ENCODE measurements at regions not wholly inside any gene's neighbourhood (a gene's known extent, or its start where the extent isn't known, plus 50 kb on each side); places are given as distances from the start of the nearest gene placed in this dataset.
A peak's percentile ranks its signal among the peaks of the same experiment; 100 is the strongest.
"Not testable (repeated sequence)": the region's sequence is repeated elsewhere in the genome, so short reads cannot be mapped to it uniquely, and the experiment has no call there.

GRCh38 chr9:138209071-138209644 lies 331.6 kb downstream of the CACNA1B start:
- WGBS (ENCODE audit: extremely low coverage, insufficient coverage, insufficient read length), result no CpG with 5 or more reads among the region's 8 CpGs
- not testable (repeated sequence) for H3K79me2 ChIP-seq (ENCODE audit: control insufficient read depth, insufficient read depth, low read length, poor library complexity); H3K4me2 ChIP-seq (ENCODE audit: low read length); H4K8ac ChIP-seq (ENCODE audit: low read depth, low read length); H2BK120ac ChIP-seq (ENCODE audit: insufficient read depth, low read length, poor library complexity); H3K14ac ChIP-seq (ENCODE audit: low read length); H2BK5ac ChIP-seq (ENCODE audit: low read depth, low read length, poor library complexity); H4K12ac ChIP-seq (ENCODE audit: low read depth, low read length); H3K9ac ChIP-seq (ENCODE audit: low read length); H2AK5ac ChIP-seq (ENCODE audit: low read length); H3K79me1 ChIP-seq (ENCODE audit: low read length); H3K4me3 ChIP-seq (ENCODE audit: low read depth, low read length); H2BK12ac ChIP-seq (ENCODE audit: low read length); H3K27ac ChIP-seq (ENCODE audit: low read depth, low read length); H2AFZ ChIP-seq (ENCODE audit: insufficient read depth, low read length, poor library complexity); H3K27me3 ChIP-seq (ENCODE audit: insufficient read depth, low read length); H3K4me1 ChIP-seq (ENCODE audit: control insufficient read depth in 1 of 2, insufficient read depth in 2 of 2, low read length in 2 of 2); H4K91ac ChIP-seq (ENCODE audit: low read depth, low read length); H3K18ac ChIP-seq (ENCODE audit: low read length); H3K9me3 ChIP-seq (ENCODE audit: insufficient read depth, low read depth, low read length); H3K36me3 ChIP-seq (ENCODE audit: control insufficient read depth in 1 of 2, insufficient read depth in 2 of 2, low read length in 2 of 2); H3K4ac ChIP-seq (ENCODE audit: low read depth, low read length); H3K23ac ChIP-seq (ENCODE audit: low read length)
- peak in 1 of 2 donors; percentile 0 for DNase-seq

DNA sequence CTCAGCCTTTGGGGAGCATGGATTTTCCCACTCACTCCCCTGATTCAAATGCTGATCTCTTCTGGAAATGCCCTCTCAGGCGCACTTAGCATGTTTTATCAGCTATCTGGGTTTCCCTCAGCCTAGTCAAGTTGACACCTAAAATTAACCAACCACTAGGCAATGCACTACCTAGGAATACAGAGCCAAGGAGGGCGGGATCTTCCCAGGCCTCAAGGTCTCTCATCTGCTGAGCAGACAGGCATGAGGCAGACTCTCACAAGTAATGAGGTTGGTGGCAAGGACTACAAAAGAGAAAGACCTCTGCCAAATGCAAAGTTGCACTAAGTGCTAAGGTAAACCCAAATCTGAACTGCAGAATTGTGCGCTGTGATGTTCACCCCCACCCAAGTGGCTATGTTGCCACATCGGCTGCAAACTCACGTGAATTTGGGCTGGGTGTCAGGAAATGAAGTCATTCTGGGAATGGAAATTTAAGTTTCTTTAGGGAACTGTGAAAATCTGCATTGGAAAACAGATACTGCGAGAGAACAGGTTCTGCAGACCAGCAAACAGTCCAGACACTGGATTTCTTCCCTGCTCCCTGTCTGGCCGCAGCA lies 332.9 kb downstream of the CACNA1B start:
- not testable (repeated sequence) for H3K18ac ChIP-seq (ENCODE audit: low read length); H3K27me3 ChIP-seq (ENCODE audit: insufficient read depth, low read length); H3K79me1 ChIP-seq (ENCODE audit: low read length); H3K4me3 ChIP-seq (ENCODE audit: low read depth, low read length); H4K91ac ChIP-seq (ENCODE audit: low read depth, low read length); H3K14ac ChIP-seq (ENCODE audit: low read length); H3K9ac ChIP-seq (ENCODE audit: low read length); H3K79me2 ChIP-seq (ENCODE audit: control insufficient read depth, insufficient read depth, low read length, poor library complexity); H3K23ac ChIP-seq (ENCODE audit: low read length); H2BK120ac ChIP-seq (ENCODE audit: insufficient read depth, low read length, poor library complexity); H3K36me3 ChIP-seq (ENCODE audit: control insufficient read depth in 1 of 2, insufficient read depth in 2 of 2, low read length in 2 of 2); H3K4me1 ChIP-seq (ENCODE audit: control insufficient read depth in 1 of 2, insufficient read depth in 2 of 2, low read length in 2 of 2); H4K12ac ChIP-seq (ENCODE audit: low read depth, low read length); H2BK12ac ChIP-seq (ENCODE audit: low read length); H3K27ac ChIP-seq (ENCODE audit: low read depth, low read length); H3K4ac ChIP-seq (ENCODE audit: low read depth, low read length); H3K4me2 ChIP-seq (ENCODE audit: low read length); H2AFZ ChIP-seq (ENCODE audit: insufficient read depth, low read length, poor library complexity); H2BK5ac ChIP-seq (ENCODE audit: low read depth, low read length, poor library complexity); H3K9me3 ChIP-seq (ENCODE audit: insufficient read depth, low read depth, low read length); H2AK5ac ChIP-seq (ENCODE audit: low read length); DNase-seq; H4K8ac ChIP-seq (ENCODE audit: low read depth, low read length)
- whole genome bisulfite sequencing (ENCODE audit: extremely low coverage, insufficient coverage, insufficient read length), result no CpG with 5 or more reads among the region's 7 CpGs

DNA sequence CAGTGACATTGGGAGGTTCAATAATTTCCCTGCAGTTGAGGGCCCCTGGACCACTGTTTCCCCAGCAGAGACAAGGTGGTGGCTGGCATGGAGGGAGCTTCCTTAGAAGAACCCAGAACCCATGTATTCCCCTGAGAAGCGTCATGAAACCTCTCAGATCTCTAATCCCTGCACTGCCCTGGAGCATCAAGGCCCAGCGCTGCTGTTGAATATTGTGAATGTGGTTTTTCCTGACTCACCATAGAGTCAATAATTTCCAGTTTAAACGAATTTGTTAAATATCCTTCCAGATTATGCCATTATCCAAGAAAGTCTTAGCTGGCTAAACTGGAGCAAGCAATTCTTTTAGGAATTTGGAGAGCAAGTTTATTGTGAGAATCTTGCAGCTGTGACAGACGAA lies 333.5 kb downstream of the CACNA1B start:
- not testable (repeated sequence) for H3K27ac ChIP-seq (ENCODE audit: low read depth, low read length); H3K18ac ChIP-seq (ENCODE audit: low read length); H2BK12ac ChIP-seq (ENCODE audit: low read length); H2BK5ac ChIP-seq (ENCODE audit: low read depth, low read length, poor library complexity); H4K8ac ChIP-seq (ENCODE audit: low read depth, low read length); DNase-seq; H3K4me3 ChIP-seq (ENCODE audit: low read depth, low read length); H3K9ac ChIP-seq (ENCODE audit: low read length); H3K23ac ChIP-seq (ENCODE audit: low read length); H2AK5ac ChIP-seq (ENCODE audit: low read length); H3K4ac ChIP-seq (ENCODE audit: low read depth, low read length); H3K4me2 ChIP-seq (ENCODE audit: low read length); H2AFZ ChIP-seq (ENCODE audit: insufficient read depth, low read length, poor library complexity); H2BK120ac ChIP-seq (ENCODE audit: insufficient read depth, low read length, poor library complexity); H3K79me1 ChIP-seq (ENCODE audit: low read length); H3K27me3 ChIP-seq (ENCODE audit: insufficient read depth, low read length); H3K14ac ChIP-seq (ENCODE audit: low read length); H3K9me3 ChIP-seq (ENCODE audit: insufficient read depth, low read depth, low read length); H3K4me1 ChIP-seq (ENCODE audit: control insufficient read depth in 1 of 2, insufficient read depth in 2 of 2, low read length in 2 of 2); H4K12ac ChIP-seq (ENCODE audit: low read depth, low read length); H3K36me3 ChIP-seq (ENCODE audit: control insufficient read depth in 1 of 2, insufficient read depth in 2 of 2, low read length in 2 of 2); H4K91ac ChIP-seq (ENCODE audit: low read depth, low read length); H3K79me2 ChIP-seq (ENCODE audit: control insufficient read depth, insufficient read depth, low read length, poor library complexity)
- no CpG with 5 or more reads among the region's 4 CpGs for WGBS (ENCODE audit: extremely low coverage, insufficient coverage, insufficient read length)

DNA sequence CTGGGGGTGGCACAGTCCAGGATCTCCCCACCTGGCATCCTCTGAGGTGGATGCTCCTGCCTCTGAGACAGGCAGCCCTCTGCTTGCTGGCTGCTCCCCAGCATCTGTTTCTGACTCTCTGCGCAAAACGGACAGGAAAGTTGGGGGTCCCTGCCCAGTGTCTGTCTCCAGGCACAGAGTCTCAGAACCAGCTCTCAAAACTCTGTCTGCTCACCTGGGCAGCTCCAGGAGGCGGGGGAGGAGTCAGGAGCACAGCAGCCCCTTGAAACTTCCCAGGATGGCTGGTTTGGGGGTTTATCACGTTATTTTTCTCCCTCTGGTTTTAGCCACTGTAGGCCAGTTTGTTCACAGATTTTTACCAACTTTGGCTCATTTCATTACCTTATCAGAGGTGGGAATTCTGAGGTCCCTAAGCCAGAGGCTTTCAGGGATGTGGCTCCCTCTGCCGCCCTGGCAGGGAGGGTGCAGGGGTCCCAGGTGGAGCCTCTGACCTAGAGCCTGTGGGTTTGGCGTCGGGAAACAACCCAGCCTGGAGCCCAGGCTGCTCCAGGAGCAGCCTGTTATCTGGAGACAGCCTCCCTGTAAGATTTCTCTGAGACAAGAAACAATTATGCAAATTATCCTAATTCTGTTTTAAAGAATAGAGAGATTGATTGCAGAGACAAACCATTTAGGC lies 334.1 kb downstream of the CACNA1B start:
- H3K4me1 ChIP-seq (ENCODE audit: control insufficient read depth in 1 of 2, insufficient read depth in 2 of 2, low read length in 2 of 2); H3K9me3 ChIP-seq (ENCODE audit: insufficient read depth, low read depth, low read length); H2BK120ac ChIP-seq (ENCODE audit: insufficient read depth, low read length, poor library complexity); H4K8ac ChIP-seq (ENCODE audit: low read depth, low read length); H2AK5ac ChIP-seq (ENCODE audit: low read length); H2AFZ ChIP-seq (ENCODE audit: insufficient read depth, low read length, poor library complexity); H4K12ac ChIP-seq (ENCODE audit: low read depth, low read length); H3K4me3 ChIP-seq (ENCODE audit: low read depth, low read length); H3K9ac ChIP-seq (ENCODE audit: low read length); H3K23ac ChIP-seq (ENCODE audit: low read length); DNase-seq; H2BK12ac ChIP-seq (ENCODE audit: low read length); H3K27me3 ChIP-seq (ENCODE audit: insufficient read depth, low read length); H3K18ac ChIP-seq (ENCODE audit: low read length); H2BK5ac ChIP-seq (ENCODE audit: low read depth, low read length, poor library complexity); H4K91ac ChIP-seq (ENCODE audit: low read depth, low read length); H3K79me1 ChIP-seq (ENCODE audit: low read length); H3K36me3 ChIP-seq (ENCODE audit: control insufficient read depth in 1 of 2, insufficient read depth in 2 of 2, low read length in 2 of 2); H3K4ac ChIP-seq (ENCODE audit: low read depth, low read length); H3K79me2 ChIP-seq (ENCODE audit: control insufficient read depth, insufficient read depth, low read length, poor library complexity); H3K14ac ChIP-seq (ENCODE audit: low read length); H3K4me2 ChIP-seq (ENCODE audit: low read length); H3K27ac ChIP-seq (ENCODE audit: low read depth, low read length): not testable (repeated sequence)
- no CpG with 5 or more reads among the region's 7 CpGs for WGBS (ENCODE audit: extremely low coverage, insufficient coverage, insufficient read length)

Data from trophoblast cell (in vitro differentiated cells and primary cell).